Neural cell (in vitro differentiated cells): ENCODE measurements at regions not wholly inside any gene's neighbourhood (a gene's known extent, or its start where the extent isn't known, plus 50 kb on each side); places are given as distances from the start of the nearest gene placed in this dataset.

Experiments used
- CTCF ChIP-seq: fragments of 450-650 bp; IDR thresholded peaks from 2 replicates; pipeline ENCODE4 v1.5.1; 2014; ENCODE audit warnings: antibody characterized with exemption, mild to moderate bottlenecking, moderate library complexity; ENCODE audit not compliant: poor library complexity, severe bottlenecking
- EZH2 ChIP-seq: fragments of 200-600, 300-800 bp; shearing (Covaris generic), sonication (generic); IDR thresholded peaks from 2 replicates; pipeline ENCODE4 v1.6.1; 2014; ENCODE audit warnings: antibody characterized with exemption, low read length, borderline replicate concordance, mild to moderate bottlenecking; ENCODE audit not compliant: insufficient read depth, poor library complexity, severe bottlenecking
- POLR2AphosphoS5 ChIP-seq: IDR thresholded peaks from 2 replicates; pipeline ENCODE4 v1.6.1; 2012
- RAD21 ChIP-seq: fragments of 450-650 bp; conservative IDR thresholded peaks from 2 replicates; pipeline ENCODE4 v1.6.1; 2014; ENCODE audit warnings: antibody characterized with exemption, mild to moderate bottlenecking, moderate library complexity
- REST ChIP-seq: IDR thresholded peaks from 2 replicates; pipeline ENCODE4 v1.6.1; 2012; ENCODE audit warnings: borderline replicate concordance

GRCh38 chr13:30031488-30031887 lies 181.1 kb upstream of the UBL3 start:
- TF ChIP-seq CTCF (no peak), REST (no peak), EZH2 (no peak), RAD21 (no peak), POLR2AphosphoS5 (no peak)
